CD4-positive, alpha-beta T cell treated with Interleukin-21 for 1 hour (primary cell): ENCODE measurements at regions not wholly inside any gene's neighbourhood (a gene's known extent, or its start where the extent isn't known, plus 50 kb on each side); places are given as distances from the start of the nearest gene placed in this dataset.
"Not testable (repeated sequence)": the region's sequence is repeated elsewhere in the genome, so short reads cannot be mapped to it uniquely, and the experiment has no call there.

ENCODE experiments used
- DNase-seq: peaks from one replicate; pipeline ENCODE4 v3.0.0-alpha.2; 2020

GRCh38 chr13:18624061-18624460 is 557.6 kb downstream of the TUBA3C start:
- DNase-seq = not testable (repeated sequence)

GRCh38 chr13:18618442-18618841 is 563.2 kb downstream of the TUBA3C start:
- not testable (repeated sequence) for DNase-seq

GRCh38 chr13:18610476-18610875 is 571.1 kb downstream of the TUBA3C start:
- DNase-seq = not testable (repeated sequence)

GRCh38 chr13:18609371-18609770 is 572.3 kb downstream of the TUBA3C start:
- DNase-seq = not testable (repeated sequence)

- not testable (repeated sequence) for DNase-seq
Measured at GRCh38 chr13:18608851-18609250, 572.8 kb downstream of the TUBA3C start.

- not testable (repeated sequence) for DNase-seq
Measured at GRCh38 chr13:18600366-18600765, 581.3 kb downstream of the TUBA3C start.

GRCh38 chr13:18599791-18600211 is 581.8 kb downstream of the TUBA3C start:
- DNase-seq = not testable (repeated sequence)

- not testable (repeated sequence) for DNase-seq
Measured at GRCh38 chr13:18598543-18598942, 583.1 kb downstream of the TUBA3C start.

- not testable (repeated sequence) for DNase-seq
Measured at GRCh38 chr13:18597940-18598339, 583.7 kb downstream of the TUBA3C start.

GRCh38 chr13:18577103-18577502 is 604.5 kb downstream of the TUBA3C start:
- DNase-seq = not testable (repeated sequence)

GRCh38 chr13:18567890-18568289 is 613.7 kb downstream of the TUBA3C start:
- not testable (repeated sequence) for DNase-seq
